ENCODE measurements at regions not wholly inside any gene's neighbourhood (a gene's known extent, or its start where the extent isn't known, plus 50 kb on each side); places are given as distances from the start of the nearest gene placed in this dataset.

DNA sequence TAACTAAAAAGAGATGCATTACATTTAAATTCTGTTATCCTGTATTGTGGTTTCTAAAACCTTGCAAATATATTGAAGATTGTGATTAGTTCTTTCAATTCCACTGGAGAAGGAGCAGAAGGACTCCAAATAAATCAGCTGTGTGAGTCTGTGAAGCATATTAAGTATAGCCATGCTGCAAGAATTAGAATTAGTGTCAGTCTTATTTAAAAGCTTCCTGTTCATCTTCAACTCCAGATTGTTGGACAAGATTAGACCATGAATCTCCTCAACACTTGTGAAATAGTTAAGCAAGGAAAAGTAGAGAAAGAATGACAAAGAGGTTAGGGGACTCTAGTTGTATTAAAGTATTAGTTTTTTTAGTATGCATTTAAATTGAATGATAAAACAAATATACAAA, 92.5 kb upstream of the LRP1B start:
- intact Hi-C loops (cut with micrococcal nuclease) (no loop called here), dilution Hi-C loops (cut with MboI; ENCODE audit: extremely low pct_ligation_motif_present, low sequenced_read_pairs) (no loop called here)
- no peaks in the 10 kb centered on the region for H3K9me1 ChIP-seq (replicated peaks; ENCODE audit: control insufficient read depth, extremely low read depth, insufficient read depth, low read length)
- H4K20me1 ChIP-seq (replicated peaks; ENCODE audit: control insufficient read depth, extremely low read depth, insufficient read depth, low read length): no peaks in the 10 kb centered on the region
- DNase-seq (ENCODE audit: low read depth, low spot score) (no peak), FAIRE-seq (no peak)
- no peak overlapping the region for H3K4me2 ChIP-seq (ENCODE audit: insufficient read depth, low read length)
- BruUV-seq (replicated peaks): no TSS peak
- no peaks in the 10 kb centered on the region for H3K27me3 ChIP-seq (ENCODE audit: control insufficient read depth in 2 of 2, insufficient read depth in 2 of 2, low read length in 2 of 2)
- ChIA-PET CTCF (interaction anchor here (0.9 kb wide), 1 partner anchor 10 kb away, joined by 3 read pairs; no protein-coding TSS in a partner anchor), POLR2A (no interaction called here)
- no peak overlapping the region for H2AFZ ChIP-seq (ENCODE audit: low read depth, low read length)
- H3K4me1 ChIP-seq (ENCODE audit: control insufficient read depth, extremely low read depth, insufficient read depth, low read length): no peaks in the 10 kb centered on the region
- H3K4me3 ChIP-seq (replicated peaks in 1 of 3; ENCODE audit: insufficient read depth in 1 of 3, low read depth in 1 of 3, low read length in 3 of 3): no peak overlapping the region
- TF ChIP-seq MYC (IDR thresholded peaks at IDR 0.05; ENCODE audit: low read depth, low read length): no peak
- no peak for TF ChIP-seq FOS (IDR thresholded peaks at IDR 0.05; ENCODE audit: borderline replicate concordance, insufficient read depth, low read length)
- TF ChIP-seq JUN (IDR thresholded peaks at IDR 0.05; ENCODE audit: borderline replicate concordance, insufficient read depth, insufficient read length, low read depth): no peak
- no peak for TF ChIP-seq POLR2A (IDR thresholded peaks at IDR 0.05; ENCODE audit: low read depth, low read length)
- no peak for TF ChIP-seq POLR2AphosphoS5 (IDR thresholded peaks at IDR 0.05; ENCODE audit: insufficient read depth, low read depth, low read length)
- TF ChIP-seq GATA2 (IDR thresholded peaks at IDR 0.05; ENCODE audit: insufficient read depth, insufficient read length, low read depth, low read length): no peak
- TF ChIP-seq, protein P1, sequence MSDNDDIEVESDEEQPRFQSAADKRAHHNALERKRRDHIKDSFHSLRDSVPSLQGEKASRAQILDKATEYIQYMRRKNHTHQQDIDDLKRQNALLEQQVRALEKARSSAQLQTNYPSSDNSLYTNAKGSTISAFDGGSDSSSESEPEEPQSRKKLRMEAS (IDR thresholded peaks at IDR 0.05; ENCODE audit: insufficient read depth, insufficient read length): no peak
- no peak for TF ChIP-seq EZH2 (IDR thresholded peaks at IDR 0.05; ENCODE audit: borderline replicate concordance, low read depth, low read length, severe bottlenecking)
- TF ChIP-seq, protein P2, sequence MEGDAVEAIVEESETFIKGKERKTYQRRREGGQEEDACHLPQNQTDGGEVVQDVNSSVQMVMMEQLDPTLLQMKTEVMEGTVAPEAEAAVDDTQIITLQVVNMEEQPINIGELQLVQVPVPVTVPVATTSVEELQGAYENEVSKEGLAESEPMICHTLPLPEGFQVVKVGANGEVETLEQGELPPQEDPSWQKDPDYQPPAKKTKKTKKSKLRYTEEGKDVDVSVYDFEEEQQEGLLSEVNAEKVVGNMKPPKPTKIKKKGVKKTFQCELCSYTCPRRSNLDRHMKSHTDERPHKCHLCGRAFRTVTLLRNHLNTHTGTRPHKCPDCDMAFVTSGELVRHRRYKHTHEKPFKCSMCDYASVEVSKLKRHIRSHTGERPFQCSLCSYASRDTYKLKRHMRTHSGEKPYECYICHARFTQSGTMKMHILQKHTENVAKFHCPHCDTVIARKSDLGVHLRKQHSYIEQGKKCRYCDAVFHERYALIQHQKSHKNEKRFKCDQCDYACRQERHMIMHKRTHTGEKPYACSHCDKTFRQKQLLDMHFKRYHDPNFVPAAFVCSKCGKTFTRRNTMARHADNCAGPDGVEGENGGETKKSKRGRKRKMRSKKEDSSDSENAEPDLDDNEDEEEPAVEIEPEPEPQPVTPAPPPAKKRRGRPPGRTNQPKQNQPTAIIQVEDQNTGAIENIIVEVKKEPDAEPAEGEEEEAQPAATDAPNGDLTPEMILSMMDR (IDR thresholded peaks at IDR 0.05; ENCODE audit: extremely low read depth in 1 of 2, insufficient read depth in 1 of 2, low read depth in 1 of 2, low read length in 2 of 2): no peak
- no peak overlapping the region for H3K27ac ChIP-seq (ENCODE audit: insufficient read depth, low read depth, low read length)
- H3K9ac ChIP-seq (replicated peaks; ENCODE audit: extremely low read depth, insufficient read depth, low read length): no peak overlapping the region
- no peaks in the 10 kb centered on the region for H3K9me3 ChIP-seq (replicated peaks; ENCODE audit: control insufficient read depth, insufficient read depth, low read length)
- no peaks in the 10 kb centered on the region for H3K36me3 ChIP-seq (ENCODE audit: control insufficient read depth in 2 of 2, extremely low read depth in 1 of 2, insufficient read depth in 2 of 2, low read length in 2 of 2)
- H3K79me2 ChIP-seq (ENCODE audit: control insufficient read depth, insufficient read depth, low read length): no peaks in the 10 kb centered on the region

All from endothelial cell of umbilical vein (primary cell).